Sigmoid colon (tissue), 6 donors: ENCODE measurements at regions not wholly inside any gene's neighbourhood (a gene's known extent, or its start where the extent isn't known, plus 50 kb on each side); places are given as distances from the start of the nearest gene placed in this dataset.
A peak's percentile ranks its signal among the peaks of the same experiment; 100 is the strongest.
"Not testable (repeated sequence)": the region's sequence is repeated elsewhere in the genome, so short reads cannot be mapped to it uniquely, and the experiment has no call there.

Experiments used
- DNase-seq: peaks from one replicate; pipeline ENCODE4 v3.0.0-alpha.2; 2019
- H3K27ac ChIP-seq, 4 donors: fragments of 200-600 bp; sonication (generic); one replicate each; pipeline ENCODE4 v1.5.1; 2016 to 2019; ENCODE audit warnings: mild to moderate bottlenecking in 1 of 4
- H3K27me3 ChIP-seq, 3 donors: fragments of 200-600 bp; sonication (generic); one replicate each; pipeline ENCODE4 v1.5.1; 2019; ENCODE audit warnings: mild to moderate bottlenecking in 1 of 3
- H3K36me3 ChIP-seq, 4 donors: fragments of 200-600 bp; sonication (generic); one replicate each; pipeline ENCODE4 v1.5.1; 2016 to 2019
- H3K4me1 ChIP-seq, 4 donors: fragments of 200-600 bp; sonication (generic); one replicate each; pipeline ENCODE4 v1.5.1; 2017 to 2019
- H3K4me3 ChIP-seq, 4 donors: fragments of 200-600 bp; sonication (generic); one replicate each; pipeline ENCODE4 v1.5.1; 2017 to 2019; ENCODE audit warnings: mild to moderate bottlenecking in 2 of 4, moderate library complexity in 1 of 4
- H3K9me3 ChIP-seq, 4 donors: fragments of 200-600 bp in 3 of 4; sonication (generic) in 3 of 4; one replicate each; pipeline versions ENCODE4 v1.5.1 to v1.6.1; 2013 to 2019
- EP300 ChIP-seq, 4 donors: sonication (generic); formaldehyde crosslinking; IDR thresholded peaks; one replicate each; pipeline ENCODE4 v1.6.1; 2017; ENCODE audit warnings: antibody characterized with exemption in 4 of 4
- POLR2A ChIP-seq, 2 donors: fragments of 450-650 bp; IDR thresholded peaks; one replicate each; pipeline ENCODE4 v1.6.1; 2016; ENCODE audit warnings: antibody characterized with exemption in 2 of 2, mild to moderate bottlenecking in 2 of 2, moderate library complexity in 2 of 2
- POLR2AphosphoS5 ChIP-seq, 4 donors: sonication (generic); formaldehyde crosslinking; IDR thresholded peaks; one replicate each; pipeline ENCODE4 v1.6.1; 2017; ENCODE audit warnings: antibody characterized with exemption in 4 of 4
- WGBS, 2 donors: extraction: QIAGEN DNeasy Blood & Tissue Kit; methylation state at CpG; one replicate each; pipeline ENCODE4 v1.1.7; 2013; 5-methylcytosine and 5-hydroxymethylcytosine counted together
- intact Hi-C: fragments of 100-400 bp; cut with DNase I; formaldehyde crosslinking; loops from one replicate; pipeline ENCODE4 v1.15.1; 2023
- TF ChIP-seq, protein P1 (sequence below), 4 experiments: fragments of 450-650 bp in 3 of 4; fragments of 200-600 bp in 1 of 4; IDR thresholded peaks; one replicate each; pipeline ENCODE4 v1.5.1; 2016 to 2019; ENCODE audit warnings: antibody characterized with exemption in 4 of 4, mild to moderate bottlenecking in 3 of 4, moderate library complexity in 2 of 4
- donor health status: healthy with polysubstance abuse.
- donor health status: healthy.

DNA sequence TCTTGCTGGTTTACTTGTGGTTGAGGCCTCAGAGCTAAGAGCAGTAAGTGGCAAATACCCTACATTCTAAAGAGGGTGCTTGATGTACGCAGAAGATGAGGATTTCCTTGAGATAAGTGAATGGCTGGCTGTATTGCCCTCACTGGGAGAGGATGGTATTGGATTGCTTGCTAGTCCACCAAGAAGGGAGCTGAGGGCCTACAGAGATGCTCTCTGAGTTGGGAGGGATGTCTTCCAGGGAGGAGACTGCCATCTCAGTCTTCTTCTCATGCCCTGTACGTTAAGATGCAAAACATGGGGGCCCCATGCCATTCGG lies 669.1 kb downstream of the UTRN start:
- DNase-seq: no peak
- 89 to 93% methylated on average over 3 of the region's 3 CpGs for WGBS, 2 donors

DNA sequence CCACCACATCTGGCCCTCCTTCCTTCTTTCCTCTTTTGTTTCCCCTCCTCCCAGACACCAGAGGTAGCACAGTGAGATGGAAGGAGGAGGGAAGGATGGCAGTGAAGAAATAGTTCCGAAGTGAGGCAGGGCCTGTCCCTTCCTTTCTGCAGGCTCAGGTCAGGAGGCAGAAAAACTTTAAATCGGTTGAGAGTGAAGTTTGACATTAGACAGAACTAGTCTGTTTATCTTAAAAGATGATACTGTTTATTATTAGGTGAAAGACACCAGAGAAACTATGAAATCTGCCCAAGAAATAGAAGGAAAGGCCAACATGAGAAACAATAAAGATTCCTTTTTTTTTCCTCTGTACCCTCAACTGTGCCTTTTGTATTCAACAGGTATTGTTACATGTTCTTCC lies 670.3 kb downstream of the UTRN start:
- no peak for TF ChIP-seq POLR2A (IDR thresholded peaks at IDR 0.05)
- TF ChIP-seq POLR2AphosphoS5 (IDR thresholded peaks at IDR 0.05): peak in 3 of 4 donors; percentile 15 to 71 (median 64)
- Histone ChIP-seq H3K36me3 (no peaks in the 10 kb centered on the region), H3K9me3 (no peaks in the 10 kb centered on the region), H3K27me3 (no peaks in the 10 kb centered on the region), H3K4me3 (no peak overlapping the region), H3K4me1 (peaks cover 0 to 23% (median 8%) of the 10 kb centered on the region in 4 donors), H3K27ac (peak overlapping the region in 2 of 4 donors; percentile 11 to 48)
- 45 to 60% methylated on average over 2 of the region's 2 CpGs for WGBS, 2 donors
- intact Hi-C loops: no loop called here
- no peak for DNase-seq

More for the DNA sequence above, 669.1 kb downstream of the UTRN start:
- TF ChIP-seq, protein P1, sequence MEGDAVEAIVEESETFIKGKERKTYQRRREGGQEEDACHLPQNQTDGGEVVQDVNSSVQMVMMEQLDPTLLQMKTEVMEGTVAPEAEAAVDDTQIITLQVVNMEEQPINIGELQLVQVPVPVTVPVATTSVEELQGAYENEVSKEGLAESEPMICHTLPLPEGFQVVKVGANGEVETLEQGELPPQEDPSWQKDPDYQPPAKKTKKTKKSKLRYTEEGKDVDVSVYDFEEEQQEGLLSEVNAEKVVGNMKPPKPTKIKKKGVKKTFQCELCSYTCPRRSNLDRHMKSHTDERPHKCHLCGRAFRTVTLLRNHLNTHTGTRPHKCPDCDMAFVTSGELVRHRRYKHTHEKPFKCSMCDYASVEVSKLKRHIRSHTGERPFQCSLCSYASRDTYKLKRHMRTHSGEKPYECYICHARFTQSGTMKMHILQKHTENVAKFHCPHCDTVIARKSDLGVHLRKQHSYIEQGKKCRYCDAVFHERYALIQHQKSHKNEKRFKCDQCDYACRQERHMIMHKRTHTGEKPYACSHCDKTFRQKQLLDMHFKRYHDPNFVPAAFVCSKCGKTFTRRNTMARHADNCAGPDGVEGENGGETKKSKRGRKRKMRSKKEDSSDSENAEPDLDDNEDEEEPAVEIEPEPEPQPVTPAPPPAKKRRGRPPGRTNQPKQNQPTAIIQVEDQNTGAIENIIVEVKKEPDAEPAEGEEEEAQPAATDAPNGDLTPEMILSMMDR (IDR thresholded peaks at IDR 0.05): no peak
- no peak for TF ChIP-seq POLR2AphosphoS5 (IDR thresholded peaks at IDR 0.05)
- no peak for TF ChIP-seq EP300 (IDR thresholded peaks at IDR 0.05)
- TF ChIP-seq POLR2A (IDR thresholded peaks at IDR 0.05): no peak
- intact Hi-C loops: no loop called here
- no peaks in the 10 kb centered on the region for H3K9me3 ChIP-seq
- H3K4me1 ChIP-seq: peaks cover 0 to 23% (median 8%) of the 10 kb centered on the region in 4 donors
- H3K27ac ChIP-seq: no peak overlapping the region
- H3K4me3 ChIP-seq: no peak overlapping the region
- H3K27me3 ChIP-seq: no peaks in the 10 kb centered on the region
- H3K36me3 ChIP-seq: no peaks in the 10 kb centered on the region

DNA sequence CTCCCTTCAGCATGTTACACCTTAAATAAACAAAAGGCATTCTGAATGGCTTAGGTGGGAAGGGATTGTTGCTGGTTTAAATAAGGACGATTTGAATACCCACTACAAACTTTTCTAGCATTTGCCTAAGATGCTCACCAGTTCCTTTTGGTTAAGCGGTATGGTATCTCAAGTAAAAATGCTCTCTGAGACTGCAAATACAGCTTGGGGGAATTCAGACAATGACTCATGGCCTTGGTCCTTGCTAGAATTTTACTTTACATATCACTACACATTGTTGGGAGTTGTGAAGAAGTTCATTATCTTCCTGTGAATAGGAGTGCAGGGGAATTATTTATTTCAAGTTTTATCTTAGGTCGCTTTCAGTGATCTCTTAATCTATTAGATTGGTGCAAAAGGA lies 670.7 kb downstream of the UTRN start:
- DNase-seq: no peak
- no peak overlapping the region for H3K4me3 ChIP-seq
- H3K9me3 ChIP-seq: no peaks in the 10 kb centered on the region
- WGBS, 2 donors: 68 to 74% methylated on average over 3 of the region's 3 CpGs
- H3K27me3 ChIP-seq: no peaks in the 10 kb centered on the region
- no peaks in the 10 kb centered on the region for H3K36me3 ChIP-seq
- intact Hi-C loops: no loop called here
- peaks cover 0 to 23% (median 8%) of the 10 kb centered on the region in 4 donors for H3K4me1 ChIP-seq
- peak overlapping the region in 2 of 4 donors; percentile 11 to 48 for H3K27ac ChIP-seq
- TF ChIP-seq POLR2AphosphoS5 (IDR thresholded peaks at IDR 0.05): no peak
- no peak for TF ChIP-seq POLR2A (IDR thresholded peaks at IDR 0.05)
- no peak for TF ChIP-seq EP300 (IDR thresholded peaks at IDR 0.05)
- TF ChIP-seq, protein P1 (IDR thresholded peaks at IDR 0.05): no peak

DNA sequence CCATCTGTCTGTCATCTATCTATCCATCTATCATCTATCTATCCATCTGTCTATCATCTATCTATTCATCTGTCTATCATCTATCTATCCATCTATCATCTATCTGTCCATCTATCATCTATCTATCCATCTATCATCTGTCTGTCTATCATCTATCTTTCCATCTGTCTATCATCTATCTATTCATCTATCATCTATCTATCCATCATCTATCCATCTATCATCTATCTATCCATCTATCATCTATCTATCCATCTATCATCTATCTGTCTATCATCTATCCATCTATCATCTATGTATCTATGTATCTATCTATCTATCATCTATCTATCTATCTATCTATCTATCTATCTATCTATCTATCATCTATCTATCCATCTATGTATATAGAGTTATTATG lies 671.6 kb downstream of the UTRN start:
- H3K27ac ChIP-seq, DNase-seq, intact Hi-C loops: not testable (repeated sequence)

DNA sequence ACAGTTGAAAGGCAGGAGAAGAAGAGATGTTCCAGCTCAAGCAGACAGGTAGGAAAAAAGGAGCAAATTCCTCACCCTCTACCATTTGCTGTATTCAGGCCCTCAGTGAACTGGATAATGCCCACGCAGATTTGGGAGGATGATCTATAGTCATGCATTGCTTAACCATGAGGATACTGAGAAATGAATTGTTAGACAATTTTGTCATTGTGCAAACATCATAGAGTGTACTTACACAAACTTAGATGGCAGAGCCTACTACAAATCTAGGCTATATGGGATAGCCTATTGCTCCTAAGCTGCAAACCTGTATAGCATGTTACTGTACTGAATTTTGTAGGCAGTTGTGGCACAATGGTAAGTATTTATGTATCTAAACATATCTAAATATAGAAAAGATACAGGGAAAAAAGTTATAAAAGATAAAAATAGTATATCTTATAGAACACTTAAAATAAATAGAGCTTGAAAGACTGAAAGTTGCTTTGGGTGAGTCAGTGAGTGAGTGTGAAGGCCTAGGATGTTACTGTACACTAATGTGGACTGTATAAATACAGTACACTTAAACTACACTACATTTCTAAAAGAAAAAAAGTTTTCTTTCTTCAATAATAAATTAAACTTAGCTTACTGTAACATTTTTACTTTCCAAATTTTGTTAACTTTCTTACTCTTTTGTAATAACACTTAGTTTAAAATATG lies 672.3 kb downstream of the UTRN start:
- Histone ChIP-seq H3K4me1 (peaks cover 0 to 23% (median 8%) of the 10 kb centered on the region in 4 donors), H3K36me3 (no peaks in the 10 kb centered on the region), H3K9me3 (no peaks in the 10 kb centered on the region), H3K27me3 (no peaks in the 10 kb centered on the region), H3K4me3 (no peak overlapping the region), H3K27ac (no peak overlapping the region)
- intact Hi-C loops: no loop called here
- TF ChIP-seq EP300 (IDR thresholded peaks at IDR 0.05) (no peak), POLR2A (IDR thresholded peaks at IDR 0.05) (no peak), POLR2AphosphoS5 (IDR thresholded peaks at IDR 0.05) (no peak)
- TF ChIP-seq, protein P1 (IDR thresholded peaks at IDR 0.05): no peak
- WGBS, 2 donors: 93 to 98% methylated on average over 1 of the region's 1 CpG
- DNase-seq: no peak

More for the DNA sequence above, 671.6 kb downstream of the UTRN start:
- H3K4me3 ChIP-seq, H3K9me3 ChIP-seq, H3K36me3 ChIP-seq, H3K27me3 ChIP-seq: not testable (repeated sequence)
- peaks cover 0 to 23% (median 8%) of the 10 kb centered on the region in 4 donors for H3K4me1 ChIP-seq

DNA sequence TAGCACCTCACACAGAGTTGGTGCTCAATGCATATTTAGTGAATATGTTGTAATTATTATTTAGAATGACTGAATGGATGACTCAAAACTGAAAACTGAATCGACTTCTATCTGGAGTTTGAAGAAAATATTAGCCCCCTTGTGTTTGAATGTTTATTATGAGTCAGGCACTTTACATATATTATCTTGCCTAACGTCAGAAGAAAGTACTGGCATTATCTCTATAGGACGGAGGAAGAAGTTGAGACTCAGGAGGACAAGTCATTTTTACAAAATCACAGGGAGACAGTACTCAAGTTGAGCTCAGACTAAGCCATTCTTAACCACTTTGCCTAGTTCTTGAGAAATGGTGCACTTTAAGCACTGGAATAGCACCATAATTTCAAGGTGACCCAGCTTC lies 684.0 kb downstream of the UTRN start:
- intact Hi-C loops: no loop called here
- H3K36me3 ChIP-seq: no peaks in the 10 kb centered on the region
- DNase-seq: no peak
- TF ChIP-seq POLR2AphosphoS5 (IDR thresholded peaks at IDR 0.05): no peak
- no peak for TF ChIP-seq EP300 (IDR thresholded peaks at IDR 0.05)
- TF ChIP-seq, protein P1 (IDR thresholded peaks at IDR 0.05): no peak
- no peak for TF ChIP-seq POLR2A (IDR thresholded peaks at IDR 0.05)
- 84 to 87% methylated on average over 3 of the region's 3 CpGs for WGBS, 2 donors
- H3K27ac ChIP-seq: no peak overlapping the region
- H3K9me3 ChIP-seq: no peaks in the 10 kb centered on the region
- no peaks in the 10 kb centered on the region for H3K27me3 ChIP-seq
- no peak overlapping the region for H3K4me3 ChIP-seq
- H3K4me1 ChIP-seq: no peaks in the 10 kb centered on the region
